ENCODE measurements at regions not wholly inside any gene's neighbourhood (a gene's known extent, or its start where the extent isn't known, plus 50 kb on each side); places are given as distances from the start of the nearest gene placed in this dataset.

GRCh38 chr1:162994921-162995320 lies 74.2 kb upstream of the RGS4 start:
- no peaks in the 10 kb centered on the region for H3K9me3 ChIP-seq
- no peak for DNase-seq (ENCODE audit: low spot score)
- H3K27ac ChIP-seq: no peak overlapping the region
- H3K4me1 ChIP-seq (replicated peaks): no peaks in the 10 kb centered on the region
- no peaks in the 10 kb centered on the region for H3K27me3 ChIP-seq (replicated peaks; ENCODE audit: insufficient read depth)
- no peak for TF ChIP-seq CTCF (IDR thresholded peaks at IDR 0.05)
- TF ChIP-seq POLR2A (IDR thresholded peaks at IDR 0.05): no peak
- TF ChIP-seq POLR2AphosphoS5 (IDR thresholded peaks at IDR 0.05): no peak
- no peaks in the 10 kb centered on the region for H3K36me3 ChIP-seq
- intact Hi-C loops (cut with DNase I): no loop called here
- no peak overlapping the region for H3K4me3 ChIP-seq

GRCh38 chr1:162993846-162994245 lies 75.3 kb upstream of the RGS4 start:
- H3K36me3 ChIP-seq: no peaks in the 10 kb centered on the region

GRCh38 chr1:162992945-162993344 lies 76.2 kb upstream of the RGS4 start:
- WGBS: 49% methylated on average over 3 of the region's 3 CpGs
- TF ChIP-seq POLR2AphosphoS5 (IDR thresholded peaks at IDR 0.05) (no peak), CTCF (IDR thresholded peaks at IDR 0.05) (no peak), POLR2A (IDR thresholded peaks at IDR 0.05) (no peak)
- no peaks in the 10 kb centered on the region for H3K4me1 ChIP-seq (replicated peaks)
- DNase-seq (ENCODE audit: low spot score): no peak
- no peaks in the 10 kb centered on the region for H3K36me3 ChIP-seq
- H3K27me3 ChIP-seq (replicated peaks; ENCODE audit: insufficient read depth): no peaks in the 10 kb centered on the region
- intact Hi-C loops (cut with DNase I): no loop called here
- no peaks in the 10 kb centered on the region for H3K9me3 ChIP-seq
- H3K27ac ChIP-seq: no peak overlapping the region
- no peak overlapping the region for H3K4me3 ChIP-seq

More at GRCh38 chr1:162993846-162994245, 75.3 kb upstream of the RGS4 start:
- Histone ChIP-seq H3K4me3 (no peak overlapping the region), H3K27ac (no peak overlapping the region), H3K4me1 (replicated peaks) (no peaks in the 10 kb centered on the region), H3K27me3 (replicated peaks; ENCODE audit: insufficient read depth) (no peaks in the 10 kb centered on the region), H3K9me3 (no peaks in the 10 kb centered on the region)
- no peak for TF ChIP-seq POLR2A (IDR thresholded peaks at IDR 0.05)
- no peak for TF ChIP-seq POLR2AphosphoS5 (IDR thresholded peaks at IDR 0.05)
- TF ChIP-seq CTCF (IDR thresholded peaks at IDR 0.05): no peak
- WGBS: 53% methylated on average over 3 of the region's 3 CpGs
- DNase-seq (ENCODE audit: low spot score): no peak
- intact Hi-C loops (cut with DNase I): no loop called here

GRCh38 chr1:162991444-162991843 lies 77.7 kb upstream of the RGS4 start:
- H3K36me3 ChIP-seq: no peaks in the 10 kb centered on the region
- no peak for DNase-seq (ENCODE audit: low spot score)
- intact Hi-C loops (cut with DNase I): no loop called here

More at GRCh38 chr1:162991444-162991843, 77.7 kb upstream of the RGS4 start:
- Histone ChIP-seq H3K4me1 (replicated peaks) (no peaks in the 10 kb centered on the region), H3K27me3 (replicated peaks; ENCODE audit: insufficient read depth) (no peaks in the 10 kb centered on the region), H3K9me3 (no peaks in the 10 kb centered on the region), H3K27ac (no peak overlapping the region), H3K4me3 (no peak overlapping the region)
- TF ChIP-seq POLR2AphosphoS5 (IDR thresholded peaks at IDR 0.05) (no peak), POLR2A (IDR thresholded peaks at IDR 0.05) (no peak), CTCF (IDR thresholded peaks at IDR 0.05) (no peak)
- WGBS: 84% methylated on average over 6 of the region's 6 CpGs

Data from prostate gland (tissue), 2 donors.